H1 (cell line): ENCODE measurements at regions not wholly inside any gene's neighbourhood (a gene's known extent, or its start where the extent isn't known, plus 50 kb on each side); places are given as distances from the start of the nearest gene placed in this dataset.

Source experiments
- CTCF ChIA-PET: fragments of 300-600 bp; sonication (Branson Sonifier 250); formaldehyde crosslinking; loops from one replicate; lab custom pipeline; 2021; ENCODE audit not compliant: partially characterized antibody; lab: Charles Lee
- POLR2A ChIA-PET: fragments of 300-600 bp; sonication (Branson Sonifier 250); formaldehyde crosslinking; loops from one replicate; lab custom pipeline; 2021; ENCODE audit warnings: inconsistent platforms; ENCODE audit not compliant: partially characterized antibody; lab: Charles Lee
- DNase-seq, 2 experiments: peaks; one replicate each; pipeline versions ENCODE4 v3.0.0 to v3.0.0-alpha.2; 2010 to 2022; ENCODE audit warnings: low spot score in 2 of 2, low read depth in 1 of 2, mixed read lengths in 1 of 2
- FAIRE-seq: peaks from 2 replicates; lab custom pipeline; 2011; peaks lifted over from hg19 to GRCh38; lab: Jason Lieb, UNC
- H2AFZ ChIP-seq: 2 replicates; pipeline ENCODE4 v1.8.1; 2012; ENCODE audit warnings: low read length, inconsistent platforms
- H2AK5ac ChIP-seq: 2 replicates; pipeline ENCODE4 v1.6.1; 2013; ENCODE audit warnings: low read depth, low read length
- H2BK120ac ChIP-seq: replicated peaks from 2 replicates; pipeline ENCODE3; 2013; ENCODE audit warnings: low read depth, low read length, inconsistent platforms
- H2BK12ac ChIP-seq: 2 replicates; pipeline ENCODE4 v1.6.1; 2013; ENCODE audit warnings: low read depth, low read length
- H2BK15ac ChIP-seq: 2 replicates; pipeline ENCODE4 v1.6.1; 2013; ENCODE audit warnings: low read length
- H2BK20ac ChIP-seq: 2 replicates; pipeline ENCODE4 v1.6.1; 2013; ENCODE audit warnings: low read length
- H2BK5ac ChIP-seq: 2 replicates; pipeline ENCODE4 v1.6.1; 2013; ENCODE audit warnings: low read depth, low read length
- H3K14ac ChIP-seq: 2 replicates; pipeline ENCODE4 v1.6.1; 2013; ENCODE audit warnings: inconsistent platforms; ENCODE audit not compliant: insufficient read length
- H3K18ac ChIP-seq: 2 replicates; pipeline ENCODE4 v1.6.1; 2013; ENCODE audit warnings: low read length; ENCODE audit errors: extremely low read depth
- H3K23ac ChIP-seq: 2 replicates; pipeline ENCODE4 v1.6.1; 2013; ENCODE audit warnings: inconsistent platforms; ENCODE audit not compliant: insufficient read length
- H3K23me2 ChIP-seq: 2 replicates; pipeline ENCODE4 v1.6.1; 2013; ENCODE audit warnings: low read depth, low read length
- H3K27ac ChIP-seq: 2 replicates; pipeline ENCODE4 v1.6.1; 2011; ENCODE audit warnings: low read depth, low read length, inconsistent platforms
- H3K27me3 ChIP-seq, 4 experiments: replicated peaks in 1 of 4; 1 replicate in 1 of 4; 2 replicates in 3 of 4; pipeline versions ENCODE4 v1.6.1 to v1.8.1; 2011 to 2013; ENCODE audit warnings: low read length in 3 of 4, mild to moderate bottlenecking in 3 of 4, inconsistent platforms in 2 of 4, mixed read lengths in 2 of 4, moderate library complexity in 1 of 4; ENCODE audit not compliant: control insufficient read depth in 3 of 4, insufficient read depth in 3 of 4; ENCODE audit errors: extremely low read depth in 1 of 4
- H3K36me3 ChIP-seq, 4 experiments: 2 replicates each; pipeline versions ENCODE4 v1.6.1 to v1.8.1; 2011 to 2013; ENCODE audit warnings: mild to moderate bottlenecking in 4 of 4, low read length in 3 of 4, moderate library complexity in 2 of 4, control low read depth in 1 of 4, inconsistent platforms in 1 of 4; ENCODE audit not compliant: insufficient read depth in 4 of 4, control insufficient read depth in 2 of 4
- H3K4ac ChIP-seq: replicated peaks from 2 replicates; pipeline ENCODE3; 2013; ENCODE audit warnings: low read length, low read depth, mixed read lengths, inconsistent platforms; ENCODE audit not compliant: insufficient read length
- H3K4me1 ChIP-seq, 4 experiments: replicated peaks in 1 of 4; 1 replicate in 1 of 4; 2 replicates in 3 of 4; pipeline versions ENCODE4 v1.6.1 to v1.8.1; 2011 to 2013; ENCODE audit warnings: low read length in 3 of 4, inconsistent platforms in 2 of 4, mixed read lengths in 1 of 4; ENCODE audit not compliant: insufficient read depth in 4 of 4, control insufficient read depth in 3 of 4
- H3K4me2 ChIP-seq, 2 experiments: 2 replicates each; pipeline versions ENCODE4 v1.6.1 to v1.8.1; 2011 to 2013; ENCODE audit warnings: low read depth in 2 of 2, low read length in 2 of 2, control low read depth in 1 of 2, inconsistent platforms in 1 of 2, mild to moderate bottlenecking in 1 of 2; ENCODE audit not compliant: insufficient read depth in 1 of 2
- H3K4me3 ChIP-seq, 4 experiments: fragments of 200-600, 300-600 bp in 1 of 4; sonication (generic), shearing (Covaris generic), sonication (Bioruptor Twin) in 1 of 4; 2 replicates each; pipeline versions ENCODE4 v1.5.1 to v1.8.1; 2011 to 2016; ENCODE audit warnings: low read length in 4 of 4, low read depth in 3 of 4, control low read depth in 2 of 4, inconsistent platforms in 2 of 4, mild to moderate bottlenecking in 2 of 4, mixed read lengths in 1 of 4, moderate library complexity in 1 of 4; ENCODE audit not compliant: insufficient read depth in 2 of 4; ENCODE audit errors: extremely low read depth in 1 of 4
- H3K56ac ChIP-seq: replicated peaks from 2 replicates; pipeline ENCODE3; 2013; ENCODE audit warnings: low read depth, mild to moderate bottlenecking, mixed read lengths, low read length, inconsistent platforms; ENCODE audit not compliant: insufficient read length
- H3K79me1 ChIP-seq: 2 replicates; pipeline ENCODE4 v1.6.1; 2013; ENCODE audit warnings: low read depth, low read length, control low read depth
- H3K79me2 ChIP-seq, 2 experiments: 2 replicates each; pipeline versions ENCODE4 v1.6.1 to v1.8.1; 2012 to 2013; ENCODE audit warnings: low read length in 2 of 2, mild to moderate bottlenecking in 2 of 2, inconsistent platforms in 1 of 2; ENCODE audit not compliant: insufficient read depth in 2 of 2, control insufficient read depth in 1 of 2
- H3K9ac ChIP-seq, 4 experiments: replicated peaks in 1 of 4; 1 replicate in 1 of 4; 2 replicates in 3 of 4; pipeline versions ENCODE4 v1.6.1 to v1.8.1; 2011 to 2013; ENCODE audit warnings: low read depth in 3 of 4, low read length in 3 of 4, control low read depth in 2 of 4, mild to moderate bottlenecking in 2 of 4, moderate library complexity in 2 of 4, inconsistent platforms in 1 of 4; ENCODE audit errors: extremely low read depth in 1 of 4
- H3K9me3 ChIP-seq, 2 experiments: 2 replicates each; pipeline versions ENCODE4 v1.6.1 to v1.8.1; 2012 to 2013; ENCODE audit warnings: mild to moderate bottlenecking in 2 of 2, moderate library complexity in 2 of 2, control low read depth in 1 of 2, inconsistent platforms in 1 of 2, low read depth in 1 of 2, low read length in 1 of 2, mixed read lengths in 1 of 2; ENCODE audit not compliant: insufficient read depth in 2 of 2
- H4K20me1 ChIP-seq, 2 experiments: replicated peaks in 1 of 2; 2 replicates each; pipeline versions ENCODE3 to v1.8.1; 2011 to 2013; ENCODE audit warnings: inconsistent platforms in 2 of 2, low read length in 2 of 2, mild to moderate bottlenecking in 1 of 2; ENCODE audit not compliant: insufficient read depth in 2 of 2, control insufficient read depth in 1 of 2
- H4K5ac ChIP-seq: 2 replicates; pipeline ENCODE4 v1.6.1; 2013; ENCODE audit warnings: low read length, low read depth, mixed read lengths, inconsistent platforms; ENCODE audit not compliant: insufficient read length
- H4K8ac ChIP-seq: 2 replicates; pipeline ENCODE4 v1.8.0; 2013; ENCODE audit warnings: mild to moderate bottlenecking, moderate library complexity, low read length, inconsistent platforms; ENCODE audit not compliant: insufficient read depth; ENCODE audit errors: extremely low read depth
- H4K91ac ChIP-seq: replicated peaks from 2 replicates; pipeline ENCODE3; 2013; ENCODE audit warnings: low read length, mixed read lengths, inconsistent platforms; ENCODE audit not compliant: insufficient read length
- CBX8 ChIP-seq: fragments of 300-800, 300-1000 bp; sonication (generic); IDR thresholded peaks from 2 replicates; pipeline ENCODE4 v1.7.1; 2016; ENCODE audit warnings: low read depth, low read length, borderline replicate concordance
- CREB1 ChIP-seq: IDR thresholded peaks from 2 replicates; pipeline ENCODE4 v1.6.1; 2012; ENCODE audit warnings: inconsistent platforms
- EP300 ChIP-seq, 2 experiments: IDR thresholded peaks; 1 replicate in 1 of 2; 2 replicates in 1 of 2; pipeline ENCODE4 v1.6.1; 2011 to 2012; ENCODE audit warnings: low read depth in 2 of 2, low read length in 2 of 2, mild to moderate bottlenecking in 2 of 2, borderline replicate concordance in 1 of 2, inconsistent platforms in 1 of 2, moderate library complexity in 1 of 2
- EZH2 ChIP-seq: fragments of 200-600 bp; sonication (generic); IDR thresholded peaks from 2 replicates; pipeline ENCODE4 v1.7.1; 2012; ENCODE audit warnings: low read depth, mild to moderate bottlenecking, moderate library complexity, low read length, inconsistent platforms; ENCODE audit not compliant: severe bottlenecking
- KDM1A ChIP-seq: fragments of 200-600, 300-600 bp; sonication (generic); IDR thresholded peaks from 2 replicates; pipeline ENCODE4 v1.7.1; 2016; ENCODE audit warnings: mild to moderate bottlenecking, low read length, borderline replicate concordance
- KDM5A ChIP-seq: fragments of 200-600 bp; IDR thresholded peaks from 2 replicates; pipeline ENCODE4 v1.7.1; 2012; ENCODE audit warnings: mild to moderate bottlenecking, low read length, inconsistent platforms, mixed read lengths
- NANOG ChIP-seq: IDR thresholded peaks from 2 replicates; pipeline ENCODE4 v1.6.1; 2011; ENCODE audit warnings: low read length, low read depth, mild to moderate bottlenecking, inconsistent platforms; ENCODE audit not compliant: insufficient read depth, poor library complexity, severe bottlenecking
- RNF2 ChIP-seq: fragments of 200-900, 300-1000 bp; sonication (generic); IDR thresholded peaks from 2 replicates; pipeline ENCODE4 v1.7.1; 2016; ENCODE audit warnings: borderline replicate concordance, low read depth, mild to moderate bottlenecking, antibody characterized with exemption, low read length; ENCODE audit not compliant: poor library complexity, severe bottlenecking; ENCODE audit errors: missing control alignments
- SIN3A ChIP-seq, 2 experiments: IDR thresholded peaks in 1 of 2; conservative IDR thresholded peaks in 1 of 2; 2 replicates each; pipeline ENCODE4 v1.6.1; 2011 to 2012; ENCODE audit warnings: low read length in 2 of 2, improper control_type of control experiment in 1 of 2, low read depth in 1 of 2, mild to moderate bottlenecking in 1 of 2
- TAF7 ChIP-seq: optimal IDR thresholded peaks from 2 replicates; pipeline ENCODE3; 2011; ENCODE audit warnings: low read depth, mild to moderate bottlenecking, inconsistent platforms, low read length, moderate library complexity, borderline replicate concordance
- ZNF274 ChIP-seq: IDR thresholded peaks from 2 replicates; pipeline ENCODE4 v1.7.0; 2012; ENCODE audit warnings: low read length, borderline replicate concordance; ENCODE audit errors: extremely low read depth
- WGBS, 2 experiments: shearing (Covaris generic) in 1 of 2; methylation state at CpG; one replicate each; pipeline versions ENCODE4 v1.1.6 to v1.1.7; 2013 to 2015; ENCODE audit warnings: low lambda C conversion rate in 2 of 2, mixed read lengths in 2 of 2, inconsistent platforms in 1 of 2, low coverage in 1 of 2, missing lambda C conversion rate in 1 of 2; ENCODE audit not compliant: insufficient replicate concordance in 2 of 2, insufficient coverage in 1 of 2, insufficient read length in 1 of 2; ENCODE audit errors: extremely low coverage in 1 of 2, missing lambda C conversion rate in 1 of 2; 5-methylcytosine and 5-hydroxymethylcytosine counted together
- TF ChIP-seq, protein P1 (sequence below): IDR thresholded peaks from 2 replicates; pipeline ENCODE4 v1.6.1; 2012; ENCODE audit warnings: inconsistent platforms

DNA sequence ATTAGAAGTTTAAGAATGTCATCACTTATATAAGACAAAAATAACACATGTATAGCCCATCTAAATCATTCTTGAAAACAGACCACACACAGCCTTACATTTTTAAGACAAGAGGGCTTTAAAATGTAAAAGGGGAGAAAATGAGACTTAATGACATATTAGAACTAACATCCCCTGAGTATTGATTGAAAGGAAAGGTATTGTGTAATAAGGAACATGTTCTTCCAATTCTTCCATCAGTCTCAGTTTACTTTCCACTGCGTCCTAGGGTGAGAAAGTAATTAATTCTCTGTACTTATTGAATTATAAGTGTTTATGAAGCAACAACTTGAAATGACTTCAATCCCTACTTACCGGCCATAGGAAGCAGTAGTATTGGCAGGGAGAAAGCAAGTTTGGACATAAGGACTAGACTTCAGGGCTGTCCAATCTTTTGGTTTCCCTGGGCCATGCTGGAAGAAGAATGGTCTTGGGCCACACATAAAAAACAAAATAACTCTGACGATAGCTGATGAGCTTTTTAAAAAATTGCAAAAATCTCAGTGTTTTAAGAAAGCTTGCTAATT is 202.7 kb upstream of the SPRY1 start:
- H2BK20ac ChIP-seq = no peak overlapping the region
- no peak overlapping the region for H4K8ac ChIP-seq
- POLR2A ChIA-PET = no interaction called here
- no peak overlapping the region for H3K56ac ChIP-seq
- H3K23me2 ChIP-seq = no peaks in the 10 kb centered on the region
- H4K5ac ChIP-seq = no peak overlapping the region
- H3K79me1 ChIP-seq = no peaks in the 10 kb centered on the region
- no peak overlapping the region for H2BK12ac ChIP-seq
- no peak overlapping the region for H2AFZ ChIP-seq
- H3K27ac ChIP-seq = no peak overlapping the region
- no peak overlapping the region for H2BK5ac ChIP-seq
- no peaks in the 10 kb centered on the region for H4K20me1 ChIP-seq
- no peak for FAIRE-seq
- no peak for DNase-seq
- H2BK15ac ChIP-seq = no peak overlapping the region
- H3K23ac ChIP-seq = no peak overlapping the region
- 87% methylated on average over 3 of the region's 3 CpGs; no CpG with 5 or more reads in 1 of the 2 experiments for WGBS, 2 experiments
- H3K18ac ChIP-seq = no peak overlapping the region
- no peak overlapping the region for H3K4me3 ChIP-seq
- H3K4me2 ChIP-seq = no peak overlapping the region
- H3K9ac ChIP-seq = no peak overlapping the region
- no peak overlapping the region for H2AK5ac ChIP-seq
- no peaks in the 10 kb centered on the region for H3K79me2 ChIP-seq
- H4K91ac ChIP-seq = no peak overlapping the region
- H3K4ac ChIP-seq = no peak overlapping the region
- H2BK120ac ChIP-seq = no peak overlapping the region
- H3K14ac ChIP-seq = no peak overlapping the region
- no peaks in the 10 kb centered on the region for H3K9me3 ChIP-seq
- H3K27me3 ChIP-seq = no peaks in the 10 kb centered on the region
- CTCF ChIA-PET = interaction anchor here (1.0 kb wide), 1 partner anchor 25 kb away, joined by 3 read pairs; no protein-coding TSS in a partner anchor
- no peaks in the 10 kb centered on the region for H3K4me1 ChIP-seq
- H3K36me3 ChIP-seq = no peaks in the 10 kb centered on the region
- TF ChIP-seq, protein P1, sequence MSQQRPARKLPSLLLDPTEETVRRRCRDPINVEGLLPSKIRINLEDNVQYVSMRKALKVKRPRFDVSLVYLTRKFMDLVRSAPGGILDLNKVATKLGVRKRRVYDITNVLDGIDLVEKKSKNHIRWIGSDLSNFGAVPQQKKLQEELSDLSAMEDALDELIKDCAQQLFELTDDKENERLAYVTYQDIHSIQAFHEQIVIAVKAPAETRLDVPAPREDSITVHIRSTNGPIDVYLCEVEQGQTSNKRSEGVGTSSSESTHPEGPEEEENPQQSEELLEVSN = no peak
- TF ChIP-seq EZH2 (no peak), KDM5A (no peak), ZNF274 (no peak), TAF7 (no peak), SIN3A (conservative IDR thresholded peaks at IDR 0.05 in 1 of 2, IDR thresholded peaks at IDR 0.05 in 1 of 2; ENCODE audit: low read depth in 1 of 2, low read length in 2 of 2) (no peak), RNF2 (no peak), CBX8 (no peak), EP300 (IDR thresholded peaks at IDR 0.05; ENCODE audit: borderline replicate concordance in 1 of 2, low read depth in 2 of 2, low read length in 2 of 2) (no peak), CREB1 (no peak), NANOG (no peak), KDM1A (no peak)
